Effector memory CD8-positive, alpha-beta T cell (primary cell): ENCODE measurements at regions not wholly inside any gene's neighbourhood (a gene's known extent, or its start where the extent isn't known, plus 50 kb on each side); places are given as distances from the start of the nearest gene placed in this dataset.

Experiments
- ATAC-seq: fragments of 150-1000 bp; cut with Tn5 transposase; replicated peaks from 2 replicates; pipeline ENCODE4 v1.10.0; 2021; ENCODE audit warnings: mild to moderate bottlenecking, moderate library complexity
- DNase-seq, 3 experiments: peaks; one replicate each; pipeline ENCODE4 v3.0.0; 2021
- H3K27ac Mint-ChIP-seq, 2 donors: one replicate each; pipeline ENCODE4 v1.8.0; 2022; ENCODE audit warnings: mild to moderate bottlenecking in 2 of 2, mixed read lengths in 2 of 2, moderate library complexity in 2 of 2
- H3K27me3 Mint-ChIP-seq, 2 donors: one replicate each; pipeline ENCODE4 v1.8.0; 2022; ENCODE audit warnings: mixed read lengths in 2 of 2
- H3K36me3 Mint-ChIP-seq: one replicate; pipeline ENCODE4 v1.8.0; 2022; ENCODE audit warnings: mild to moderate bottlenecking, moderate library complexity, mixed read lengths; ENCODE audit not compliant: insufficient read depth
- H3K4me1 Mint-ChIP-seq, 2 donors: one replicate each; pipeline ENCODE4 v1.8.0; 2022; ENCODE audit warnings: low read depth in 2 of 2, mixed read lengths in 2 of 2
- H3K4me3 Mint-ChIP-seq, 2 donors: one replicate each; pipeline ENCODE4 v1.8.0; 2022; ENCODE audit warnings: mild to moderate bottlenecking in 2 of 2, mixed read lengths in 2 of 2, moderate library complexity in 2 of 2
- H3K9me3 Mint-ChIP-seq, 2 donors: one replicate each; pipeline ENCODE4 v1.8.0; 2022; ENCODE audit warnings: mixed read lengths in 2 of 2

- no peaks in the 10 kb centered on the region for H3K4me1 Mint-ChIP-seq
- DNase-seq (no peak), ATAC-seq (no peak)
- H3K27ac Mint-ChIP-seq: no peak overlapping the region
- H3K27me3 Mint-ChIP-seq: peaks cover 42 to 62% of the 10 kb centered on the region in 2 donors
- no peaks in the 10 kb centered on the region for H3K36me3 Mint-ChIP-seq
- H3K9me3 Mint-ChIP-seq: no peaks in the 10 kb centered on the region
- H3K4me3 Mint-ChIP-seq: no peak overlapping the region
Observed at GRCh38 chr3:15151166-15151565, 52.2 kb upstream of the RBSN start.

- no peaks in the 10 kb centered on the region for H3K4me1 Mint-ChIP-seq
- DNase-seq (no peak), ATAC-seq (no peak)
- peaks cover 41 to 61% of the 10 kb centered on the region in 2 donors for H3K27me3 Mint-ChIP-seq
- H3K9me3 Mint-ChIP-seq: no peaks in the 10 kb centered on the region
- no peak overlapping the region for H3K4me3 Mint-ChIP-seq
- H3K36me3 Mint-ChIP-seq: no peaks in the 10 kb centered on the region
- H3K27ac Mint-ChIP-seq: no peak overlapping the region
Observed at GRCh38 chr3:15152184-15152583, 53.2 kb upstream of the RBSN start.

GRCh38 chr3:15153103-15153502, 52.9 kb upstream of the CAPN7 start:
- H3K9me3 Mint-ChIP-seq: no peaks in the 10 kb centered on the region
- peaks cover 44 to 62% of the 10 kb centered on the region in 2 donors for H3K27me3 Mint-ChIP-seq
- DNase-seq (no peak), ATAC-seq (no peak)
- no peak overlapping the region for H3K4me3 Mint-ChIP-seq
- no peaks in the 10 kb centered on the region for H3K36me3 Mint-ChIP-seq
- no peaks in the 10 kb centered on the region for H3K4me1 Mint-ChIP-seq
- H3K27ac Mint-ChIP-seq: no peak overlapping the region

GRCh38 chr3:15154326-15154725, 51.7 kb upstream of the CAPN7 start:
- H3K36me3 Mint-ChIP-seq: no peaks in the 10 kb centered on the region
- no peak for DNase-seq
- H3K4me1 Mint-ChIP-seq: no peaks in the 10 kb centered on the region
- H3K9me3 Mint-ChIP-seq: no peaks in the 10 kb centered on the region
- H3K4me3 Mint-ChIP-seq: no peak overlapping the region
- peaks cover 45 to 62% of the 10 kb centered on the region in 2 donors for H3K27me3 Mint-ChIP-seq
- ATAC-seq: no peak
- H3K27ac Mint-ChIP-seq: no peak overlapping the region

GRCh38 chr3:15155840-15156360, 50.1 kb upstream of the CAPN7 start:
- no peak overlapping the region for H3K27ac Mint-ChIP-seq
- peaks cover 45 to 52% of the 10 kb centered on the region in 2 donors for H3K27me3 Mint-ChIP-seq
- H3K4me1 Mint-ChIP-seq: no peaks in the 10 kb centered on the region
- H3K36me3 Mint-ChIP-seq: no peaks in the 10 kb centered on the region
- ATAC-seq (no peak), DNase-seq (no peak)
- H3K4me3 Mint-ChIP-seq: no peak overlapping the region
- H3K9me3 Mint-ChIP-seq: no peaks in the 10 kb centered on the region
